ENCODE measurements at regions not wholly inside any gene's neighbourhood (a gene's known extent, or its start where the extent isn't known, plus 50 kb on each side); places are given as distances from the start of the nearest gene placed in this dataset.

- TF ChIP-seq, protein P1, sequence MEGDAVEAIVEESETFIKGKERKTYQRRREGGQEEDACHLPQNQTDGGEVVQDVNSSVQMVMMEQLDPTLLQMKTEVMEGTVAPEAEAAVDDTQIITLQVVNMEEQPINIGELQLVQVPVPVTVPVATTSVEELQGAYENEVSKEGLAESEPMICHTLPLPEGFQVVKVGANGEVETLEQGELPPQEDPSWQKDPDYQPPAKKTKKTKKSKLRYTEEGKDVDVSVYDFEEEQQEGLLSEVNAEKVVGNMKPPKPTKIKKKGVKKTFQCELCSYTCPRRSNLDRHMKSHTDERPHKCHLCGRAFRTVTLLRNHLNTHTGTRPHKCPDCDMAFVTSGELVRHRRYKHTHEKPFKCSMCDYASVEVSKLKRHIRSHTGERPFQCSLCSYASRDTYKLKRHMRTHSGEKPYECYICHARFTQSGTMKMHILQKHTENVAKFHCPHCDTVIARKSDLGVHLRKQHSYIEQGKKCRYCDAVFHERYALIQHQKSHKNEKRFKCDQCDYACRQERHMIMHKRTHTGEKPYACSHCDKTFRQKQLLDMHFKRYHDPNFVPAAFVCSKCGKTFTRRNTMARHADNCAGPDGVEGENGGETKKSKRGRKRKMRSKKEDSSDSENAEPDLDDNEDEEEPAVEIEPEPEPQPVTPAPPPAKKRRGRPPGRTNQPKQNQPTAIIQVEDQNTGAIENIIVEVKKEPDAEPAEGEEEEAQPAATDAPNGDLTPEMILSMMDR (IDR thresholded peaks at IDR 0.05): no peak
- no peak for TF ChIP-seq POLR2A (IDR thresholded peaks at IDR 0.05)
Observed at GRCh38 chr2:2590841-2591541, 259.9 kb upstream of the MYT1L start.

Measured in lower leg skin (tissue), 3 donors.